GM12873 (cell line): ENCODE measurements at regions not wholly inside any gene's neighbourhood (a gene's known extent, or its start where the extent isn't known, plus 50 kb on each side); places are given as distances from the start of the nearest gene placed in this dataset.

Source experiments
- TF ChIP-seq, protein P1 (sequence below): IDR thresholded peaks from 2 replicates; pipeline ENCODE4 v1.5.1; 2012; ENCODE audit warnings: low read depth, mild to moderate bottlenecking, moderate library complexity, low read length, control low read depth; ENCODE audit not compliant: insufficient read depth; ENCODE audit errors: missing control alignments

DNA sequence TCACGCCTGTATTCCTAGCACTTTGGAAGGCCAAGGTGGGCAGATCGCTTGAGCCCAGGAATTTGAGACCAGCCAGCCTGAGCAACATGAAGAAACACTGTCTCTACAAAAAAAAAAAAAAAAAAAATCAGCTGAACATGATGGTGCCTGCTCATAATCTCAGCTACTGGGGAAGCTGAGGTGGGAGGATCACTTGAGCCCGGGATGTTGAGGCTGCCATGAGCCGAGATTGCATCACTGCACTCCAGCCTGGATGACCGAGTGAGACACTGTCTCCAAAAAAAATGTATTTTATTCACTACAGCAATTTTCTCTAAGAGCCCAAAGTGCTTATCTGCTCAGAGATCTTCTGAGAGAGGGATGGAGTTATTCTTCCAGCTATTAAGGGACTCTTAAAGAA lies 215.8 kb upstream of the PPP3CA start:
- TF ChIP-seq, protein P1, sequence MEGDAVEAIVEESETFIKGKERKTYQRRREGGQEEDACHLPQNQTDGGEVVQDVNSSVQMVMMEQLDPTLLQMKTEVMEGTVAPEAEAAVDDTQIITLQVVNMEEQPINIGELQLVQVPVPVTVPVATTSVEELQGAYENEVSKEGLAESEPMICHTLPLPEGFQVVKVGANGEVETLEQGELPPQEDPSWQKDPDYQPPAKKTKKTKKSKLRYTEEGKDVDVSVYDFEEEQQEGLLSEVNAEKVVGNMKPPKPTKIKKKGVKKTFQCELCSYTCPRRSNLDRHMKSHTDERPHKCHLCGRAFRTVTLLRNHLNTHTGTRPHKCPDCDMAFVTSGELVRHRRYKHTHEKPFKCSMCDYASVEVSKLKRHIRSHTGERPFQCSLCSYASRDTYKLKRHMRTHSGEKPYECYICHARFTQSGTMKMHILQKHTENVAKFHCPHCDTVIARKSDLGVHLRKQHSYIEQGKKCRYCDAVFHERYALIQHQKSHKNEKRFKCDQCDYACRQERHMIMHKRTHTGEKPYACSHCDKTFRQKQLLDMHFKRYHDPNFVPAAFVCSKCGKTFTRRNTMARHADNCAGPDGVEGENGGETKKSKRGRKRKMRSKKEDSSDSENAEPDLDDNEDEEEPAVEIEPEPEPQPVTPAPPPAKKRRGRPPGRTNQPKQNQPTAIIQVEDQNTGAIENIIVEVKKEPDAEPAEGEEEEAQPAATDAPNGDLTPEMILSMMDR = no peak

GRCh38 chr4:101556842-101557241 lies 209.5 kb upstream of the PPP3CA start:
- TF ChIP-seq, protein P1 = no peak

DNA sequence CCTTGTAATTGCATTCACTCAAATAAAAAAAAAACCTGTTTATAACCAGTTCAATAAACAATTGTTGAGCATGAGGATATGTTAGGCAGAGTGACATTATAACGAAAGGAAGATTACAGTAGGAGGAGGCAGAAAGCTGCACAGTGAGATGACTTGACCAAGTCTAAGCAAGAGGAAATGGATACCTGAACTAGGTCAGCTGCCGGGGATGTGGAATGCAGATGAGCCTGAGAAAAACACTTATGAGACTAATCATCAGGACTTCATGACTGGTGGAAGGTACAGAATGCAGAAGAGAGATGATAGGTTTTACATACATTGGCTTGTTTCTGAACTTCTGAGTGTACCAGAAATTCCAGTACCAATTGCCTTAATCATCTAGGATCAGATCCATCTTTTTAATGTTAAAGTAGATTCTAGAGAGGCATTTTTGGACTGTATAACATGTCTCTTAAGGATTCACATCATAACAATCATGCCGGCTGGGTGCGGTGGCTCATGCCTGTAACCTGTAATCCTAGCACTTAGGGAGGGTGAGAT lies 208.1 kb upstream of the PPP3CA start:
- TF ChIP-seq, protein P1 = no peak

DNA sequence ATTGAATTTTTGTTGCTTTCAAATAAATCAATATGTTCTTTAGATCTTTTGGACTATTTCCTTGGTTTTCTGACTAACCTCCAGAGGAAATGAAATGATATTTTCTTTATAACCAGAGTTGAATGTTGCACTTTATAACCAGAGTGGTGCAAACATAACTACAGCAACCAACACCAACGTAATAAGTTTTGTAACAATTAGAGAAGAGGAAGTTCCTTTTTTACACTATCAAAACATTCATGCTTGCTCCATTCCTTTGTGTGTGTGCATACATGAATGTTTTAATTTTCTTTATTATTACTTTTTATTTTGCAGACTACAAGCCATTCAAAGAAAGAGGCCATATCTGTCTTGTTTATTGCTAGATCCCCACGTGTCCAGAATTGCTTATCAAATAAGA lies 193.0 kb upstream of the PPP3CA start:
- TF ChIP-seq, protein P1 = no peak

DNA sequence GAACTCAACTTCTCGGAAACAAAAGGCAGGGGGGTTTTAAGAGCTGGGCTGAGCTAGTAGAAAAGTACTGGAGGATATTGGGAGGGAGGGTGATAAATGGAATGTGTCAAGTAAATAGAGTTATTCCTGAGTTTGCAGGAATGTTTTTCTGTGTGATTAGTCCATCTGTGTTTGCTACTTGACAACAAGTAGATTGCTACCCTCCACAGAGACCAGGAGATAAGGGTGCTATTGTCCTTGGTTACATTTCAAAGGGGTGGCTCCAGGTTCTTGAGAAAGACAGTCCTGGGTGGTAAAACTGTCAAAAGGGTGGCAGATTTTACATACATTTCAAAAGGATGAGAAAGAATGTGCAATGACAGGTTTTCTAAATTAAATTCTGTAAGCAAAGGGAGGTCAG lies 181.2 kb upstream of the PPP3CA start:
- TF ChIP-seq, protein P1 = no peak

DNA sequence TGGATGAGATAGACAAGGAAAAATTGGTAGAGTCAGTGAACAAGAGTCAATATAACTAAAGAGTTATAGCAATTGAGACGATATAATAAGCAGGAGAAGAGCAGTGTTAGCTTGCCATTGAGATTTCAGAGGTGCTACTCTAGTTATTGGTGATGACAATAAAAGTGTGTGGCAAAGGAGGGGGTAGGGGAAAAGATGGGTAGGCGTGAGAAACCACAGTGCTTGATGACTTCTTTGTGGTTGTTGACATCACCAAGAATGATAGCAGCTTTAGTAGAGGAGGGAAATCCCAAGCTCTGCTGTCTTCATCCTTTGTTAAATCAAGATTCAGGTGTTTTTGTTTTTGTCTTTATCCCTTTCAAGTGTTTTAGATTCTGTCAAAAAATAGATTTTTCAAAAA lies 179.9 kb upstream of the PPP3CA start:
- TF ChIP-seq, protein P1 = no peak

- TF ChIP-seq, protein P1 = no peak
These were observed 168.2 kb upstream of the PPP3CA start for GRCh38 chr4:101515566-101515965.

GRCh38 chr4:101515099-101515498 lies 167.8 kb upstream of the PPP3CA start:
- TF ChIP-seq, protein P1 = no peak
